HEK293 (cell line): ENCODE measurements at regions not wholly inside any gene's neighbourhood (a gene's known extent, or its start where the extent isn't known, plus 50 kb on each side); places are given as distances from the start of the nearest gene placed in this dataset.

Experiments used
- EGR2 ChIP-seq: fragments of 450-650 bp; formaldehyde crosslinking; IDR thresholded peaks from 2 replicates; pipeline ENCODE4 v1.5.1; 2016; ENCODE audit warnings: low read depth, missing biosample characterization, missing genetic modification characterization
- GFI1B ChIP-seq: fragments of 450-650 bp; formaldehyde crosslinking; IDR thresholded peaks from 2 replicates; pipeline ENCODE4 v1.5.1; 2016; ENCODE audit warnings: missing biosample characterization, missing genetic modification characterization
- GLI2 ChIP-seq: fragments of 450-650 bp; formaldehyde crosslinking; IDR thresholded peaks from 2 replicates; pipeline ENCODE4; 2017; ENCODE audit warnings: missing biosample characterization, missing genetic modification characterization, low read depth, borderline replicate concordance
- HIC1 ChIP-seq: fragments of 450-650 bp; formaldehyde crosslinking; IDR thresholded peaks from 2 replicates; pipeline ENCODE4 v1.5.1; 2016; ENCODE audit warnings: missing biosample characterization, missing genetic modification characterization
- HOXA7 ChIP-seq: sonication (generic); formaldehyde crosslinking; IDR thresholded peaks from 2 replicates; pipeline ENCODE4 v1.8.1; 2022; ENCODE audit warnings: missing genetic modification reagents, borderline replicate concordance
- IKZF3 ChIP-seq: fragments of 450-650 bp; IDR thresholded peaks from 2 replicates; pipeline ENCODE4 v1.5.0; 2018; ENCODE audit warnings: missing biosample characterization, mild to moderate bottlenecking, missing genetic modification characterization, moderate library complexity
- KLF16 ChIP-seq: fragments of 450-650 bp; formaldehyde crosslinking; IDR thresholded peaks from 2 replicates; pipeline ENCODE4 v1.5.1; 2017; ENCODE audit warnings: missing biosample characterization, missing genetic modification characterization
- MEIS1 ChIP-seq: sonication (generic); formaldehyde crosslinking; IDR thresholded peaks from 2 replicates; pipeline ENCODE4 v1.8.1; 2022; ENCODE audit warnings: missing genetic modification reagents, mild to moderate bottlenecking, borderline replicate concordance
- SP3 ChIP-seq: fragments of 450-650 bp; formaldehyde crosslinking; IDR thresholded peaks from 2 replicates; pipeline ENCODE4 v1.5.1; 2016; ENCODE audit warnings: missing biosample characterization, missing genetic modification characterization
- ZFP37 ChIP-seq: fragments of 450-650 bp; formaldehyde crosslinking; IDR thresholded peaks from 2 replicates; pipeline ENCODE4 v1.5.1; 2016; ENCODE audit warnings: missing biosample characterization, missing genetic modification characterization
- ZNF223 ChIP-seq: fragments of 450-650 bp; formaldehyde crosslinking; IDR thresholded peaks from 2 replicates; pipeline ENCODE4 v1.5.1; 2016; ENCODE audit warnings: missing biosample characterization, missing genetic modification characterization
- ZNF239 ChIP-seq: fragments of 450-650 bp; formaldehyde crosslinking; IDR thresholded peaks from 2 replicates; pipeline ENCODE4 v1.5.1; 2016; ENCODE audit warnings: missing biosample characterization, missing genetic modification characterization
- ZNF24 ChIP-seq: fragments of 450-650 bp; formaldehyde crosslinking; IDR thresholded peaks from 2 replicates; pipeline ENCODE4 v1.5.1; 2016; ENCODE audit warnings: missing biosample characterization, missing genetic modification characterization
- ZNF248 ChIP-seq: fragments of 450-650 bp; formaldehyde crosslinking; IDR thresholded peaks from 2 replicates; pipeline ENCODE4 v1.5.1; 2017; ENCODE audit warnings: missing biosample characterization, missing genetic modification characterization
- ZNF341 ChIP-seq: fragments of 450-650 bp; formaldehyde crosslinking; IDR thresholded peaks from 2 replicates; pipeline ENCODE4; 2016; ENCODE audit warnings: low read depth, missing biosample characterization, missing genetic modification characterization
- ZNF350 ChIP-seq: fragments of 450-650 bp; formaldehyde crosslinking; IDR thresholded peaks from 2 replicates; pipeline ENCODE4 v1.5.0; 2017; ENCODE audit warnings: missing biosample characterization, mild to moderate bottlenecking, missing genetic modification characterization
- ZNF394 ChIP-seq: fragments of 450-650 bp; formaldehyde crosslinking; IDR thresholded peaks from 2 replicates; pipeline ENCODE4 v1.5.1; 2016; ENCODE audit warnings: missing biosample characterization, missing genetic modification characterization, mild to moderate bottlenecking, moderate library complexity, borderline replicate concordance
- ZNF529 ChIP-seq: fragments of 450-650 bp; formaldehyde crosslinking; IDR thresholded peaks from 2 replicates; pipeline ENCODE4 v1.5.1; 2017; ENCODE audit warnings: missing genetic modification characterization, missing biosample characterization; ENCODE audit not compliant: insufficient replicate concordance
- ZNF692 ChIP-seq: fragments of 450-650 bp; formaldehyde crosslinking; IDR thresholded peaks from 2 replicates; pipeline ENCODE4 v1.5.1; 2016; ENCODE audit warnings: missing biosample characterization, missing genetic modification characterization
- ZNF707 ChIP-seq: fragments of 450-650 bp; formaldehyde crosslinking; IDR thresholded peaks from 2 replicates; pipeline ENCODE4 v1.5.1; 2016; ENCODE audit warnings: missing biosample characterization, missing genetic modification characterization
- ZNF768 ChIP-seq: fragments of 450-650 bp; formaldehyde crosslinking; IDR thresholded peaks from 2 replicates; pipeline ENCODE4 v1.5.1; 2018; ENCODE audit warnings: missing biosample characterization, mild to moderate bottlenecking, missing genetic modification characterization
- TF ChIP-seq, protein P1 (sequence below): fragments of 450-650 bp; formaldehyde crosslinking; conservative IDR thresholded peaks from 2 replicates; pipeline ENCODE4 v1.5.1; 2016; ENCODE audit warnings: low read depth, missing biosample characterization, missing genetic modification characterization
- TF ChIP-seq, protein P2 (sequence below): fragments of 450-650 bp; formaldehyde crosslinking; IDR thresholded peaks from 2 replicates; pipeline ENCODE4 v1.5.1; 2017; ENCODE audit warnings: missing biosample characterization, missing genetic modification characterization
- TF ChIP-seq, protein P3 (sequence below): fragments of 450-650 bp; formaldehyde crosslinking; IDR thresholded peaks from 2 replicates; pipeline ENCODE4 v1.5.1; 2016; ENCODE audit warnings: missing biosample characterization, missing genetic modification characterization

GRCh38 chr18:22563164-22563583, 145.5 kb upstream of the CTAGE1 start (continued):
- TF ChIP-seq, protein P1, sequence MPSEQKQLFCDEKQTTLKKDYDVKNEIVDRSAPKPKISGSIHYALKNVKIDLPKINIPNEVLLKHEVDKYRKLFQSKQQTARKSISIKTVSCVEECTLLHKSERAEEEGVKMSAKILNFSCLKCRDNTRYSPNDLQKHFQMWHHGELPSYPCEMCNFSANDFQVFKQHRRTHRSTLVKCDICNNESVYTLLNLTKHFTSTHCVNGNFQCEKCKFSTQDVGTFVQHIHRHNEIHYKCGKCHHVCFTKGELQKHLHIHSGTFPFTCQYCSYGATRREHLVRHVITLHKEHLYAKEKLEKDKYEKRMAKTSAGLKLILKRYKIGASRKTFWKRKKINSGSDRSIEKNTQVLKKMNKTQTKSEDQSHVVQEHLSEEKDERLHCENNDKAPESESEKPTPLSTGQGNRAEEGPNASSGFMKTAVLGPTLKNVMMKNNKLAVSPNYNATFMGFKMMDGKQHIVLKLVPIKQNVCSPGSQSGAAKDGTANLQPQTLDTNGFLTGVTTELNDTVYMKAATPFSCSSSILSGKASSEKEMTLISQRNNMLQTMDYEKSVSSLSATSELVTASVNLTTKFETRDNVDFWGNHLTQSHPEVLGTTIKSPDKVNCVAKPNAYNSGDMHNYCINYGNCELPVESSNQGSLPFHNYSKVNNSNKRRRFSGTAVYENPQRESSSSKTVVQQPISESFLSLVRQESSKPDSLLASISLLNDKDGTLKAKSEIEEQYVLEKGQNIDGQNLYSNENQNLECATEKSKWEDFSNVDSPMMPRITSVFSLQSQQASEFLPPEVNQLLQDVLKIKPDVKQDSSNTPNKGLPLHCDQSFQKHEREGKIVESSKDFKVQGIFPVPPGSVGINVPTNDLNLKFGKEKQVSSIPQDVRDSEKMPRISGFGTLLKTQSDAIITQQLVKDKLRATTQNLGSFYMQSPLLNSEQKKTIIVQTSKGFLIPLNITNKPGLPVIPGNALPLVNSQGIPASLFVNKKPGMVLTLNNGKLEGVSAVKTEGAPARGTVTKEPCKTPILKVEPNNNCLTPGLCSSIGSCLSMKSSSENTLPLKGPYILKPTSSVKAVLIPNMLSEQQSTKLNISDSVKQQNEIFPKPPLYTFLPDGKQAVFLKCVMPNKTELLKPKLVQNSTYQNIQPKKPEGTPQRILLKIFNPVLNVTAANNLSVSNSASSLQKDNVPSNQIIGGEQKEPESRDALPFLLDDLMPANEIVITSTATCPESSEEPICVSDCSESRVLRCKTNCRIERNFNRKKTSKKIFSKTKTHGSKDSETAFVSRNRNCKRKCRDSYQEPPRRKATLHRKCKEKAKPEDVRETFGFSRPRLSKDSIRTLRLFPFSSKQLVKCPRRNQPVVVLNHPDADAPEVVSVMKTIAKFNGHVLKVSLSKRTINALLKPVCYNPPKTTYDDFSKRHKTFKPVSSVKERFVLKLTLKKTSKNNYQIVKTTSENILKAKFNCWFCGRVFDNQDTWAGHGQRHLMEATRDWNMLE (tag by site-specific recombination): no peak
- TF ChIP-seq EGR2 (tag by site-specific recombination): no peak
- TF ChIP-seq HIC1 (tag by site-specific recombination): 0 out of 2 replicates have a peak, but pooled peaks have one; percentile 20
- TF ChIP-seq KLF16: no peak
- TF ChIP-seq IKZF3 (tag by site-specific recombination): peak; percentile 63
- no peak for TF ChIP-seq ZNF248
- no peak for TF ChIP-seq ZNF707 (tag by site-specific recombination)
- no peak for TF ChIP-seq ZNF350 (tag by site-specific recombination)
- no peak for TF ChIP-seq ZNF341
- no peak for TF ChIP-seq ZNF768 (tag by site-specific recombination)
- TF ChIP-seq, protein P2, sequence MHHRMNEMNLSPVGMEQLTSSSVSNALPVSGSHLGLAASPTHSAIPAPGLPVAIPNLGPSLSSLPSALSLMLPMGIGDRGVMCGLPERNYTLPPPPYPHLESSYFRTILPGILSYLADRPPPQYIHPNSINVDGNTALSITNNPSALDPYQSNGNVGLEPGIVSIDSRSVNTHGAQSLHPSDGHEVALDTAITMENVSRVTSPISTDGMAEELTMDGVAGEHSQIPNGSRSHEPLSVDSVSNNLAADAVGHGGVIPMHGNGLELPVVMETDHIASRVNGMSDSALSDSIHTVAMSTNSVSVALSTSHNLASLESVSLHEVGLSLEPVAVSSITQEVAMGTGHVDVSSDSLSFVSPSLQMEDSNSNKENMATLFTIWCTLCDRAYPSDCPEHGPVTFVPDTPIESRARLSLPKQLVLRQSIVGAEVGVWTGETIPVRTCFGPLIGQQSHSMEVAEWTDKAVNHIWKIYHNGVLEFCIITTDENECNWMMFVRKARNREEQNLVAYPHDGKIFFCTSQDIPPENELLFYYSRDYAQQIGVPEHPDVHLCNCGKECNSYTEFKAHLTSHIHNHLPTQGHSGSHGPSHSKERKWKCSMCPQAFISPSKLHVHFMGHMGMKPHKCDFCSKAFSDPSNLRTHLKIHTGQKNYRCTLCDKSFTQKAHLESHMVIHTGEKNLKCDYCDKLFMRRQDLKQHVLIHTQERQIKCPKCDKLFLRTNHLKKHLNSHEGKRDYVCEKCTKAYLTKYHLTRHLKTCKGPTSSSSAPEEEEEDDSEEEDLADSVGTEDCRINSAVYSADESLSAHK (tag by site-specific recombination): peak; percentile 68; the same call in 1 of the 2 replicates
- TF ChIP-seq ZNF24 (tag by site-specific recombination): no peak
- TF ChIP-seq GLI2 (tag by site-specific recombination): no peak
- TF ChIP-seq ZNF692 (tag by site-specific recombination): 0 out of 2 replicates have a peak, but pooled peaks have one; percentile 44
- no peak for TF ChIP-seq ZNF223 (tag by site-specific recombination)
- no peak for TF ChIP-seq HOXA7 (CRISPR knock-in tag)
- TF ChIP-seq ZFP37 (tag by site-specific recombination): peak; percentile 87; the same call in 1 of the 2 replicates
- no peak for TF ChIP-seq SP3 (tag by site-specific recombination)
- peak; percentile 38 for TF ChIP-seq ZNF394 (tag by site-specific recombination)
- TF ChIP-seq, protein P3, sequence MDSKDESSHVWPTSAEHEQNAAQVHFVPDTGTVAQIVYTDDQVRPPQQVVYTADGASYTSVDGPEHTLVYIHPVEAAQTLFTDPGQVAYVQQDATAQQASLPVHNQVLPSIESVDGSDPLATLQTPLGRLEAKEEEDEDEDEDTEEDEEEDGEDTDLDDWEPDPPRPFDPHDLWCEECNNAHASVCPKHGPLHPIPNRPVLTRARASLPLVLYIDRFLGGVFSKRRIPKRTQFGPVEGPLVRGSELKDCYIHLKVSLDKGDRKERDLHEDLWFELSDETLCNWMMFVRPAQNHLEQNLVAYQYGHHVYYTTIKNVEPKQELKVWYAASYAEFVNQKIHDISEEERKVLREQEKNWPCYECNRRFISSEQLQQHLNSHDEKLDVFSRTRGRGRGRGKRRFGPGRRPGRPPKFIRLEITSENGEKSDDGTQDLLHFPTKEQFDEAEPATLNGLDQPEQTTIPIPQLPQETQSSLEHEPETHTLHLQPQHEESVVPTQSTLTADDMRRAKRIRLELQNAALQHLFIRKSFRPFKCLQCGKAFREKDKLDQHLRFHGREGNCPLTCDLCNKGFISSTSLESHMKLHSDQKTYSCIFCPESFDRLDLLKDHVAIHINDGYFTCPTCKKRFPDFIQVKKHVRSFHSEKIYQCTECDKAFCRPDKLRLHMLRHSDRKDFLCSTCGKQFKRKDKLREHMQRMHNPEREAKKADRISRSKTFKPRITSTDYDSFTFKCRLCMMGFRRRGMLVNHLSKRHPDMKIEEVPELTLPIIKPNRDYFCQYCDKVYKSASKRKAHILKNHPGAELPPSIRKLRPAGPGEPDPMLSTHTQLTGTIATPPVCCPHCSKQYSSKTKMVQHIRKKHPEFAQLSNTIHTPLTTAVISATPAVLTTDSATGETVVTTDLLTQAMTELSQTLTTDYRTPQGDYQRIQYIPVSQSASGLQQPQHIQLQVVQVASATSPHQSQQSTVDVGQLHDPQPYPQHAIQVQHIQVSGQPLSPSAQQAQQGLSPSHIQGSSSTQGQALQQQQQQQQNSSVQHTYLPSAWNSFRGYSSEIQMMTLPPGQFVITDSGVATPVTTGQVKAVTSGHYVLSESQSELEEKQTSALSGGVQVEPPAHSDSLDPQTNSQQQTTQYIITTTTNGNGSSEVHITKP (tag by site-specific recombination): peak; percentile 79
- no peak for TF ChIP-seq ZNF529 (tag by site-specific recombination)
- no peak for TF ChIP-seq ZNF239 (tag by site-specific recombination)
- TF ChIP-seq MEIS1 (CRISPR knock-in tag): no peak
- no peak for TF ChIP-seq GFI1B (tag by site-specific recombination)
